ENCODE measurements at regions not wholly inside any gene's neighbourhood (a gene's known extent, or its start where the extent isn't known, plus 50 kb on each side); places are given as distances from the start of the nearest gene placed in this dataset.

- no peak for DNase-seq (ENCODE audit: low read depth, low spot score)
- H3K4me1 ChIP-seq (ENCODE audit: insufficient read depth, insufficient read length) = no peaks in the 10 kb centered on the region
- H3K36me3 ChIP-seq (ENCODE audit: insufficient read depth, insufficient read length, low read length) = no peaks in the 10 kb centered on the region
- H3K27me3 ChIP-seq (ENCODE audit: insufficient read depth, insufficient read length) = no peaks in the 10 kb centered on the region
- no peak for TF ChIP-seq SUZ12 (IDR thresholded peaks at IDR 0.05; ENCODE audit: extremely low read depth, insufficient read depth, insufficient read length)
- TF ChIP-seq ZNF274 (IDR thresholded peaks at IDR 0.05; ENCODE audit: low read depth, low read length) = no peak
- no peak for TF ChIP-seq YY1 (IDR thresholded peaks at IDR 0.05; ENCODE audit: insufficient read depth, insufficient read length)
- H3K9ac ChIP-seq (ENCODE audit: insufficient read length, low read depth) = no peak overlapping the region
- H3K9me3 ChIP-seq (ENCODE audit: insufficient read depth, low read length) = no peaks in the 10 kb centered on the region
- no peak overlapping the region for H3K4me3 ChIP-seq (ENCODE audit: insufficient read length, low read depth)
These were observed 151.8 kb upstream of the BTG1 start for GRCh38 chr12:92297405-92297804.

DNA sequence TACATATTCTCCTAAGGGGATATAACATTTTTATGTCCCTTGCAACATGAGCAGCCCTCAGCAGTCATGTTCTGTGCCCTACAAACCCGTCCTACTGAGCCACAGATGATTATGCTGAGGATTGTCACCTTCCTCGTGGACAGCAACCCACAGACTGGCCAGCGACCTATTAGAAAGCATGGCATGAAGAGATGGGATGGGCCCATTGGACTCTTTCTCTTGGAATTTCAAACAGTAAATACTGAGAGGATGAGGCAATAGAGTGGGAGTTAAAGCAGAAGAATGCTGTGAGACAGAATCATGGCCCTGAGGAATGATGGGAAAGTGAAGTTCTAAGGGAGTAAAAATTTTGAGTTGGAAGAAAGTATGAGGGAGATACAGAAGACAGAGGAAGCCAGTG is 149.9 kb upstream of the BTG1 start:
- Histone ChIP-seq H3K9me3 (ENCODE audit: insufficient read depth, low read length) (no peaks in the 10 kb centered on the region), H3K4me1 (ENCODE audit: insufficient read depth, insufficient read length) (no peaks in the 10 kb centered on the region), H3K9ac (ENCODE audit: insufficient read length, low read depth) (no peak overlapping the region), H3K27me3 (ENCODE audit: insufficient read depth, insufficient read length) (no peaks in the 10 kb centered on the region), H3K4me3 (ENCODE audit: insufficient read length, low read depth) (no peak overlapping the region), H3K36me3 (ENCODE audit: insufficient read depth, insufficient read length, low read length) (no peaks in the 10 kb centered on the region)
- DNase-seq (ENCODE audit: low read depth, low spot score) = no peak
- TF ChIP-seq YY1 (IDR thresholded peaks at IDR 0.05; ENCODE audit: insufficient read depth, insufficient read length) = no peak

- Histone ChIP-seq H3K27me3 (ENCODE audit: insufficient read depth, insufficient read length) (no peaks in the 10 kb centered on the region), H3K36me3 (ENCODE audit: insufficient read depth, insufficient read length, low read length) (no peaks in the 10 kb centered on the region), H3K4me1 (ENCODE audit: insufficient read depth, insufficient read length) (no peaks in the 10 kb centered on the region), H3K9me3 (ENCODE audit: insufficient read depth, low read length) (no peaks in the 10 kb centered on the region), H3K4me3 (ENCODE audit: insufficient read length, low read depth) (no peak overlapping the region), H3K9ac (ENCODE audit: insufficient read length, low read depth) (no peak overlapping the region)
- no peak for TF ChIP-seq SUZ12 (IDR thresholded peaks at IDR 0.05; ENCODE audit: extremely low read depth, insufficient read depth, insufficient read length)
- TF ChIP-seq ZNF274 (IDR thresholded peaks at IDR 0.05; ENCODE audit: low read depth, low read length) = no peak
- TF ChIP-seq YY1 (IDR thresholded peaks at IDR 0.05; ENCODE audit: insufficient read depth, insufficient read length) = no peak
- no peak for DNase-seq (ENCODE audit: low read depth, low spot score)
These were observed 149.2 kb upstream of the BTG1 start for GRCh38 chr12:92294676-92295440.

GRCh38 chr12:92292016-92292415 is 146.4 kb upstream of the BTG1 start:
- Histone ChIP-seq H3K27me3 (ENCODE audit: insufficient read depth, insufficient read length) (no peaks in the 10 kb centered on the region), H3K36me3 (ENCODE audit: insufficient read depth, insufficient read length, low read length) (no peaks in the 10 kb centered on the region), H3K9me3 (ENCODE audit: insufficient read depth, low read length) (no peaks in the 10 kb centered on the region), H3K9ac (ENCODE audit: insufficient read length, low read depth) (no peak overlapping the region), H3K4me3 (ENCODE audit: insufficient read length, low read depth) (no peak overlapping the region), H3K4me1 (ENCODE audit: insufficient read depth, insufficient read length) (no peaks in the 10 kb centered on the region)
- TF ChIP-seq SUZ12 (IDR thresholded peaks at IDR 0.05; ENCODE audit: extremely low read depth, insufficient read depth, insufficient read length) = no peak
- TF ChIP-seq YY1 (IDR thresholded peaks at IDR 0.05; ENCODE audit: insufficient read depth, insufficient read length) = no peak
- no peak for TF ChIP-seq ZNF274 (IDR thresholded peaks at IDR 0.05; ENCODE audit: low read depth, low read length)
- no peak for DNase-seq (ENCODE audit: low read depth, low spot score)

- H3K9me3 ChIP-seq (ENCODE audit: insufficient read depth, low read length) = no peaks in the 10 kb centered on the region
- no peaks in the 10 kb centered on the region for H3K4me1 ChIP-seq (ENCODE audit: insufficient read depth, insufficient read length)
- H3K4me3 ChIP-seq (ENCODE audit: insufficient read length, low read depth) = no peak overlapping the region
- H3K27me3 ChIP-seq (ENCODE audit: insufficient read depth, insufficient read length) = no peaks in the 10 kb centered on the region
- no peak overlapping the region for H3K9ac ChIP-seq (ENCODE audit: insufficient read length, low read depth)
- no peaks in the 10 kb centered on the region for H3K36me3 ChIP-seq (ENCODE audit: insufficient read depth, insufficient read length, low read length)
- TF ChIP-seq SUZ12 (IDR thresholded peaks at IDR 0.05; ENCODE audit: extremely low read depth, insufficient read depth, insufficient read length) (no peak), ZNF274 (IDR thresholded peaks at IDR 0.05; ENCODE audit: low read depth, low read length) (no peak), YY1 (IDR thresholded peaks at IDR 0.05; ENCODE audit: insufficient read depth, insufficient read length) (no peak)
- no peak for DNase-seq (ENCODE audit: low read depth, low spot score)
These were observed 145.2 kb upstream of the BTG1 start for GRCh38 chr12:92290886-92291285.

DNA sequence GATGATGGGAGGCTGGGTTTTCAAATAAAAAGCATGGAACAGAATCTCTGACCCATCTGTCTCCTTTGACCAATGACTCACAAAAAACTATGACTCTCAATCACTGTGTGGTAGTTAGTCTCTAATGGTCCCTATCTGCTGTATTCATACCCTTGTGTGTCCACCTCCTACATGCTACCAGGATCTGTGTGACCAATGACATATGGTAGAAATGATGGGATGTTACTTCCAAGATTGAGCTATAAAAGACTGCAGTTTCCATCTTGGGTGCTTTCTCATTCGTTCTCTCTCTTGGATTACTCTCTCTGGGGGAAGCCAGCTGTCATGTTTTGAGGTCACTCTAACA is 144.7 kb upstream of the BTG1 start:
- TF ChIP-seq YY1 (IDR thresholded peaks at IDR 0.05; ENCODE audit: insufficient read depth, insufficient read length) (no peak), SUZ12 (IDR thresholded peaks at IDR 0.05; ENCODE audit: extremely low read depth, insufficient read depth, insufficient read length) (no peak), ZNF274 (IDR thresholded peaks at IDR 0.05; ENCODE audit: low read depth, low read length) (no peak)
- no peaks in the 10 kb centered on the region for H3K36me3 ChIP-seq (ENCODE audit: insufficient read depth, insufficient read length, low read length)
- no peaks in the 10 kb centered on the region for H3K4me1 ChIP-seq (ENCODE audit: insufficient read depth, insufficient read length)
- H3K9ac ChIP-seq (ENCODE audit: insufficient read length, low read depth) = no peak overlapping the region
- H3K4me3 ChIP-seq (ENCODE audit: insufficient read length, low read depth) = no peak overlapping the region
- H3K9me3 ChIP-seq (ENCODE audit: insufficient read depth, low read length) = no peaks in the 10 kb centered on the region
- DNase-seq (ENCODE audit: low read depth, low spot score) = no peak
- H3K27me3 ChIP-seq (ENCODE audit: insufficient read depth, insufficient read length) = no peaks in the 10 kb centered on the region

GRCh38 chr12:92289629-92290349 is 144.1 kb upstream of the BTG1 start:
- DNase-seq (ENCODE audit: low read depth, low spot score) = no peak
- H3K36me3 ChIP-seq (ENCODE audit: insufficient read depth, insufficient read length, low read length) = no peaks in the 10 kb centered on the region
- no peaks in the 10 kb centered on the region for H3K27me3 ChIP-seq (ENCODE audit: insufficient read depth, insufficient read length)
- H3K9me3 ChIP-seq (ENCODE audit: insufficient read depth, low read length) = no peaks in the 10 kb centered on the region
- H3K4me1 ChIP-seq (ENCODE audit: insufficient read depth, insufficient read length) = no peaks in the 10 kb centered on the region
- no peak overlapping the region for H3K4me3 ChIP-seq (ENCODE audit: insufficient read length, low read depth)
- H3K9ac ChIP-seq (ENCODE audit: insufficient read length, low read depth) = no peak overlapping the region
- TF ChIP-seq YY1 (IDR thresholded peaks at IDR 0.05; ENCODE audit: insufficient read depth, insufficient read length) (no peak), ZNF274 (IDR thresholded peaks at IDR 0.05; ENCODE audit: low read depth, low read length) (no peak), SUZ12 (IDR thresholded peaks at IDR 0.05; ENCODE audit: extremely low read depth, insufficient read depth, insufficient read length) (no peak)
